ENCODE measurements at regions not wholly inside any gene's neighbourhood (a gene's known extent, or its start where the extent isn't known, plus 50 kb on each side); places are given as distances from the start of the nearest gene placed in this dataset.

- no peak for DNase-seq
Measured at GRCh38 chr20:56929606-56930005, 300.5 kb downstream of the TFAP2C start.

- DNase-seq = no peak
Measured at GRCh38 chr20:56930876-56931275, 301.8 kb downstream of the TFAP2C start.

- no peak for DNase-seq
Measured at GRCh38 chr20:56932575-56933330, 303.6 kb downstream of the TFAP2C start.

GRCh38 chr20:56933331-56933698 lies 304.2 kb downstream of the TFAP2C start:
- DNase-seq = no peak

GRCh38 chr20:56934888-56935287 lies 305.8 kb downstream of the TFAP2C start:
- DNase-seq = no peak

- DNase-seq = no peak
Measured at GRCh38 chr20:56940466-56940865, 311.4 kb downstream of the TFAP2C start.

- no peak for DNase-seq
Measured at GRCh38 chr20:56941101-56941686, 312.1 kb downstream of the TFAP2C start.

GRCh38 chr20:56943946-56944945 lies 315.1 kb downstream of the TFAP2C start:
- DNase-seq = no peak

- DNase-seq = no peak
Measured at GRCh38 chr20:56945057-56945456, 316.0 kb downstream of the TFAP2C start.

GRCh38 chr20:56945901-56946300 lies 316.8 kb downstream of the TFAP2C start:
- DNase-seq = no peak

GRCh38 chr20:56949318-56949717 lies 317.1 kb downstream of the BMP7 start:
- DNase-seq = no peak

GRCh38 chr20:56952258-56953047 lies 314.0 kb downstream of the BMP7 start:
- DNase-seq = no peak

GRCh38 chr20:56953048-56953586 lies 313.3 kb downstream of the BMP7 start:
- DNase-seq = no peak

GRCh38 chr20:56954797-56955196 lies 311.6 kb downstream of the BMP7 start:
- no peak for DNase-seq

- DNase-seq = no peak
Measured at GRCh38 chr20:56955680-56956079, 310.8 kb downstream of the BMP7 start.

- no peak for DNase-seq
Measured at GRCh38 chr20:56956534-56956933, 309.9 kb downstream of the BMP7 start.

GRCh38 chr20:56957737-56958553 lies 308.5 kb downstream of the BMP7 start:
- DNase-seq = no peak

GRCh38 chr20:56964901-56965300 lies 301.5 kb downstream of the BMP7 start:
- DNase-seq = no peak

- DNase-seq = no peak
Measured at GRCh38 chr20:56967916-56968315, 298.5 kb downstream of the BMP7 start.

- no peak for DNase-seq
Measured at GRCh38 chr20:56968376-56969048, 297.9 kb downstream of the BMP7 start.
